ENCODE measurements at regions not wholly inside any gene's neighbourhood (a gene's known extent, or its start where the extent isn't known, plus 50 kb on each side); places are given as distances from the start of the nearest gene placed in this dataset.
"Not testable (repeated sequence)": the region's sequence is repeated elsewhere in the genome, so short reads cannot be mapped to it uniquely, and the experiment has no call there.

- DNase-seq, result no peak
- H3K27me3 ChIP-seq (ENCODE audit: control insufficient read depth, insufficient read depth), result no peaks in the 10 kb centered on the region
- intact Hi-C loops (cut with DNase I), result no loop called here
- no peak for ATAC-seq
- H3K4me3 ChIP-seq (ENCODE audit: low read length), result no peak overlapping the region
- H3K27ac ChIP-seq (ENCODE audit: low read length), result no peak overlapping the region
- H3K4me1 ChIP-seq (ENCODE audit: control insufficient read depth, insufficient read depth, low read length), result no peaks in the 10 kb centered on the region
- peaks cover 2% of the 10 kb centered on the region for H3K9me3 ChIP-seq (ENCODE audit: control insufficient read depth, low read length)
- 82% methylated on average over 1 of the region's 1 CpG for WGBS
These were observed 483.8 kb upstream of the CDH4 start for GRCh38 chr20:60768216-60768615.

- no peak overlapping the region for H3K4me3 ChIP-seq (ENCODE audit: low read length)
- no peak overlapping the region for H3K27ac ChIP-seq (ENCODE audit: low read length)
- WGBS, result 57% methylated on average over 6 of the region's 6 CpGs
- DNase-seq (no peak), ATAC-seq (no peak)
- H3K27me3 ChIP-seq (ENCODE audit: control insufficient read depth, insufficient read depth), result no peaks in the 10 kb centered on the region
- no peaks in the 10 kb centered on the region for H3K4me1 ChIP-seq (ENCODE audit: control insufficient read depth, insufficient read depth, low read length)
- peaks cover 2% of the 10 kb centered on the region for H3K9me3 ChIP-seq (ENCODE audit: control insufficient read depth, low read length)
- intact Hi-C loops (cut with DNase I), result no loop called here
These were observed 471.6 kb upstream of the CDH4 start for GRCh38 chr20:60780388-60781025.

GRCh38 chr20:60782959-60783625 lies 469.0 kb upstream of the CDH4 start:
- no peak overlapping the region for H3K4me3 ChIP-seq (ENCODE audit: low read length)
- peaks cover 2% of the 10 kb centered on the region for H3K9me3 ChIP-seq (ENCODE audit: control insufficient read depth, low read length)
- DNase-seq (no peak), ATAC-seq (no peak)
- no peaks in the 10 kb centered on the region for H3K27me3 ChIP-seq (ENCODE audit: control insufficient read depth, insufficient read depth)
- intact Hi-C loops (cut with DNase I), result no loop called here
- no peaks in the 10 kb centered on the region for H3K4me1 ChIP-seq (ENCODE audit: control insufficient read depth, insufficient read depth, low read length)
- 84% methylated on average over 7 of the region's 7 CpGs for WGBS
- H3K27ac ChIP-seq (ENCODE audit: low read length), result no peak overlapping the region

- H3K4me3 ChIP-seq (ENCODE audit: low read length), result no peak overlapping the region
- WGBS, result 48% methylated on average over 1 of the region's 1 CpG
- DNase-seq, result no peak
- intact Hi-C loops (cut with DNase I), result no loop called here
- H3K27me3 ChIP-seq (ENCODE audit: control insufficient read depth, insufficient read depth), result no peaks in the 10 kb centered on the region
- no peaks in the 10 kb centered on the region for H3K4me1 ChIP-seq (ENCODE audit: control insufficient read depth, insufficient read depth, low read length)
- H3K9me3 ChIP-seq (ENCODE audit: control insufficient read depth, low read length), result no peaks in the 10 kb centered on the region
- no peak for ATAC-seq
- no peak overlapping the region for H3K27ac ChIP-seq (ENCODE audit: low read length)
These were observed 466.8 kb upstream of the CDH4 start for GRCh38 chr20:60785301-60785700.

GRCh38 chr20:60785785-60786184 lies 466.3 kb upstream of the CDH4 start:
- intact Hi-C loops (cut with DNase I), result no loop called here
- Histone ChIP-seq H3K4me3 (ENCODE audit: low read length) (no peak overlapping the region), H3K4me1 (ENCODE audit: control insufficient read depth, insufficient read depth, low read length) (no peaks in the 10 kb centered on the region), H3K27ac (ENCODE audit: low read length) (no peak overlapping the region), H3K27me3 (ENCODE audit: control insufficient read depth, insufficient read depth) (no peaks in the 10 kb centered on the region), H3K9me3 (ENCODE audit: control insufficient read depth, low read length) (no peaks in the 10 kb centered on the region)
- 42% methylated on average over 7 of the region's 7 CpGs for WGBS
- ATAC-seq (no peak), DNase-seq (no peak)

- H3K4me3 ChIP-seq (ENCODE audit: low read length), result no peak overlapping the region
- WGBS, result 67% methylated on average over 4 of the region's 4 CpGs
- no peak overlapping the region for H3K27ac ChIP-seq (ENCODE audit: low read length)
- ATAC-seq (no peak), DNase-seq (no peak)
- no peaks in the 10 kb centered on the region for H3K4me1 ChIP-seq (ENCODE audit: control insufficient read depth, insufficient read depth, low read length)
- H3K9me3 ChIP-seq (ENCODE audit: control insufficient read depth, low read length), result no peaks in the 10 kb centered on the region
- H3K27me3 ChIP-seq (ENCODE audit: control insufficient read depth, insufficient read depth), result no peaks in the 10 kb centered on the region
- intact Hi-C loops (cut with DNase I), result no loop called here
These were observed 465.3 kb upstream of the CDH4 start for GRCh38 chr20:60786686-60787217.

- Histone ChIP-seq H3K27me3 (ENCODE audit: control insufficient read depth, insufficient read depth) (no peaks in the 10 kb centered on the region), H3K4me1 (ENCODE audit: control insufficient read depth, insufficient read depth, low read length) (no peaks in the 10 kb centered on the region), H3K4me3 (ENCODE audit: low read length) (no peak overlapping the region), H3K27ac (ENCODE audit: low read length) (no peak overlapping the region), H3K9me3 (ENCODE audit: control insufficient read depth, low read length) (no peaks in the 10 kb centered on the region)
- intact Hi-C loops (cut with DNase I), result no loop called here
- WGBS, result 23% methylated on average over 4 of the region's 4 CpGs
- DNase-seq (no peak), ATAC-seq (no peak)
These were observed 464.8 kb upstream of the CDH4 start for GRCh38 chr20:60787276-60787675.

- no peaks in the 10 kb centered on the region for H3K9me3 ChIP-seq (ENCODE audit: control insufficient read depth, low read length)
- WGBS, result 57% methylated on average over 3 of the region's 3 CpGs
- DNase-seq (no peak), ATAC-seq (no peak)
- H3K27ac ChIP-seq (ENCODE audit: low read length), result no peak overlapping the region
- H3K27me3 ChIP-seq (ENCODE audit: control insufficient read depth, insufficient read depth), result no peaks in the 10 kb centered on the region
- intact Hi-C loops (cut with DNase I), result no loop called here
- H3K4me3 ChIP-seq (ENCODE audit: low read length), result no peak overlapping the region
- H3K4me1 ChIP-seq (ENCODE audit: control insufficient read depth, insufficient read depth, low read length), result no peaks in the 10 kb centered on the region
These were observed 464.0 kb upstream of the CDH4 start for GRCh38 chr20:60788070-60788469.

GRCh38 chr20:60789399-60789798 lies 462.7 kb upstream of the CDH4 start:
- Histone ChIP-seq H3K9me3 (ENCODE audit: control insufficient read depth, low read length) (no peaks in the 10 kb centered on the region), H3K4me3 (ENCODE audit: low read length) (no peak overlapping the region), H3K27me3 (ENCODE audit: control insufficient read depth, insufficient read depth) (no peaks in the 10 kb centered on the region), H3K4me1 (ENCODE audit: control insufficient read depth, insufficient read depth, low read length) (no peaks in the 10 kb centered on the region), H3K27ac (ENCODE audit: low read length) (no peak overlapping the region)
- 89% methylated on average over 10 of the region's 10 CpGs for WGBS
- ATAC-seq (no peak), DNase-seq (no peak)
- intact Hi-C loops (cut with DNase I), result no loop called here

- intact Hi-C loops (cut with DNase I), result loop anchor here in 1 of 4 donors (5.0 kb wide), 1 partner anchor 52 kb away; no protein-coding TSS in a partner anchor
- not testable (repeated sequence) for H3K4me3 ChIP-seq (ENCODE audit: low read length); H3K27ac ChIP-seq (ENCODE audit: low read length); DNase-seq; H3K27me3 ChIP-seq (ENCODE audit: control insufficient read depth, insufficient read depth); H3K9me3 ChIP-seq (ENCODE audit: control insufficient read depth, low read length); H3K4me1 ChIP-seq (ENCODE audit: control insufficient read depth, insufficient read depth, low read length); ATAC-seq
- WGBS, result 92% methylated on average over 3 of the region's 3 CpGs
These were observed 461.7 kb upstream of the CDH4 start for GRCh38 chr20:60790339-60790738.

GRCh38 chr20:60791823-60792222 lies 460.2 kb upstream of the CDH4 start:
- H3K4me3 ChIP-seq (ENCODE audit: low read length), result no peak overlapping the region
- H3K9me3 ChIP-seq (ENCODE audit: control insufficient read depth, low read length), result no peaks in the 10 kb centered on the region
- no peaks in the 10 kb centered on the region for H3K4me1 ChIP-seq (ENCODE audit: control insufficient read depth, insufficient read depth, low read length)
- WGBS, result 88% methylated on average over 1 of the region's 1 CpG
- H3K27me3 ChIP-seq (ENCODE audit: control insufficient read depth, insufficient read depth), result no peaks in the 10 kb centered on the region
- H3K27ac ChIP-seq (ENCODE audit: low read length), result no peak overlapping the region
- intact Hi-C loops (cut with DNase I), result loop anchor here in 1 of 4 donors (5.0 kb wide), 1 partner anchor 50 kb away; no protein-coding TSS in a partner anchor
- no peak for ATAC-seq
- DNase-seq, result no peak

Measured in right cardiac atrium (tissue), 5 donors.